ENCODE measurements at regions not wholly inside any gene's neighbourhood (a gene's known extent, or its start where the extent isn't known, plus 50 kb on each side); places are given as distances from the start of the nearest gene placed in this dataset.
A peak's percentile ranks its signal among the peaks of the same experiment; 100 is the strongest.

GRCh38 chr6:144804246-144804790 is 519.2 kb downstream of the UTRN start (continued):
- TF ChIP-seq GRHL2 (CRISPR knock-in tag; IDR thresholded peaks at IDR 0.05; ENCODE audit: insufficient replicate concordance, severe bottlenecking) (no peak), RELA (CRISPR knock-in tag; IDR thresholded peaks at IDR 0.05; ENCODE audit: borderline replicate concordance) (no peak)

- no peak for ATAC-seq
- Mint-ChIP-seq H3K36me3 (no peaks in the 10 kb centered on the region), H3K4me1 (no peaks in the 10 kb centered on the region), H3K9me3 (no peaks in the 10 kb centered on the region), H3K27me3 (ENCODE audit: low read depth) (no peaks in the 10 kb centered on the region), H3K4me3 (no peak overlapping the region), H3K27ac (peak overlapping the region; percentile 1)
- ChIA-PET POLR2A (no interaction called here), CTCF (no interaction called here)
- no peak for TF ChIP-seq CTCF (IDR thresholded peaks at IDR 0.05)
- DNase-seq (ENCODE audit: low spot score) = no peak
Measured at GRCh38 chr6:144805049-144805448, 519.9 kb downstream of the UTRN start.

DNA sequence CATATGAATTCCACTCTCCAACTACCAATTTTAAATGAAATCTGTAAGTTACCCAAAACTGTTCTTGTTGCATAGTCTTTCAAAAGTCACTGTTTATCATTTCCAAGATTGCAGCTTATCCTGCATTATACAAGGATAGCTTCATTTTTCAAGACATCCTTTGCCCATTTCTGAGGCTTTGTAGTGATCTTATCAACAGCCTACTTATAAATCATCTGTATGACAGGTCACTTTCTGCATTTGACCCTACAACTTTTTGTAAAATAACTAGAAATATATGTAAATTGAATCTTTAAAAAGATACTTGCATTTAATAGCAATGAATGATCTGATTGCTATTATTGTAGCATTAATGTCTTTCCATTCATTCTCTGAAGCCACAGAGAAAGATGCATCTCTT is 521.1 kb downstream of the UTRN start:
- Mint-ChIP-seq H3K4me1 (0 out of 2 replicates have a peak, but pooled peaks cover under 1% of the 10 kb centered on the region), H3K27me3 (ENCODE audit: low read depth) (no peaks in the 10 kb centered on the region), H3K4me3 (no peak overlapping the region), H3K27ac (no peak overlapping the region), H3K9me3 (no peaks in the 10 kb centered on the region), H3K36me3 (no peaks in the 10 kb centered on the region)
- no peak for TF ChIP-seq ZNF423 (CRISPR knock-in tag; IDR thresholded peaks at IDR 0.05)
- TF ChIP-seq GRHL2 (CRISPR knock-in tag; IDR thresholded peaks at IDR 0.05; ENCODE audit: insufficient replicate concordance, severe bottlenecking) = no peak
- TF ChIP-seq, protein P1, sequence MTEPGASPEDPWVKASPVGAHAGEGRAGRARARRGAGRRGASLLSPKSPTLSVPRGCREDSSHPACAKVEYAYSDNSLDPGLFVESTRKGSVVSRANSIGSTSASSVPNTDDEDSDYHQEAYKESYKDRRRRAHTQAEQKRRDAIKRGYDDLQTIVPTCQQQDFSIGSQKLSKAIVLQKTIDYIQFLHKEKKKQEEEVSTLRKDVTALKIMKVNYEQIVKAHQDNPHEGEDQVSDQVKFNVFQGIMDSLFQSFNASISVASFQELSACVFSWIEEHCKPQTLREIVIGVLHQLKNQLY (CRISPR knock-in tag; IDR thresholded peaks at IDR 0.05) = no peak
- no peak for TF ChIP-seq NFYB (CRISPR knock-in tag; conservative IDR thresholded peaks at IDR 0.05; ENCODE audit: low read depth)
- TF ChIP-seq, protein P2, sequence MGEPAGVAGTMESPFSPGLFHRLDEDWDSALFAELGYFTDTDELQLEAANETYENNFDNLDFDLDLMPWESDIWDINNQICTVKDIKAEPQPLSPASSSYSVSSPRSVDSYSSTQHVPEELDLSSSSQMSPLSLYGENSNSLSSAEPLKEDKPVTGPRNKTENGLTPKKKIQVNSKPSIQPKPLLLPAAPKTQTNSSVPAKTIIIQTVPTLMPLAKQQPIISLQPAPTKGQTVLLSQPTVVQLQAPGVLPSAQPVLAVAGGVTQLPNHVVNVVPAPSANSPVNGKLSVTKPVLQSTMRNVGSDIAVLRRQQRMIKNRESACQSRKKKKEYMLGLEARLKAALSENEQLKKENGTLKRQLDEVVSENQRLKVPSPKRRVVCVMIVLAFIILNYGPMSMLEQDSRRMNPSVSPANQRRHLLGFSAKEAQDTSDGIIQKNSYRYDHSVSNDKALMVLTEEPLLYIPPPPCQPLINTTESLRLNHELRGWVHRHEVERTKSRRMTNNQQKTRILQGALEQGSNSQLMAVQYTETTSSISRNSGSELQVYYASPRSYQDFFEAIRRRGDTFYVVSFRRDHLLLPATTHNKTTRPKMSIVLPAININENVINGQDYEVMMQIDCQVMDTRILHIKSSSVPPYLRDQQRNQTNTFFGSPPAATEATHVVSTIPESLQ (CRISPR knock-in tag; IDR thresholded peaks at IDR 0.05) = no peak
- no peak for TF ChIP-seq ZBTB21 (CRISPR knock-in tag; IDR thresholded peaks at IDR 0.05; ENCODE audit: borderline replicate concordance)
- TF ChIP-seq, protein P3, sequence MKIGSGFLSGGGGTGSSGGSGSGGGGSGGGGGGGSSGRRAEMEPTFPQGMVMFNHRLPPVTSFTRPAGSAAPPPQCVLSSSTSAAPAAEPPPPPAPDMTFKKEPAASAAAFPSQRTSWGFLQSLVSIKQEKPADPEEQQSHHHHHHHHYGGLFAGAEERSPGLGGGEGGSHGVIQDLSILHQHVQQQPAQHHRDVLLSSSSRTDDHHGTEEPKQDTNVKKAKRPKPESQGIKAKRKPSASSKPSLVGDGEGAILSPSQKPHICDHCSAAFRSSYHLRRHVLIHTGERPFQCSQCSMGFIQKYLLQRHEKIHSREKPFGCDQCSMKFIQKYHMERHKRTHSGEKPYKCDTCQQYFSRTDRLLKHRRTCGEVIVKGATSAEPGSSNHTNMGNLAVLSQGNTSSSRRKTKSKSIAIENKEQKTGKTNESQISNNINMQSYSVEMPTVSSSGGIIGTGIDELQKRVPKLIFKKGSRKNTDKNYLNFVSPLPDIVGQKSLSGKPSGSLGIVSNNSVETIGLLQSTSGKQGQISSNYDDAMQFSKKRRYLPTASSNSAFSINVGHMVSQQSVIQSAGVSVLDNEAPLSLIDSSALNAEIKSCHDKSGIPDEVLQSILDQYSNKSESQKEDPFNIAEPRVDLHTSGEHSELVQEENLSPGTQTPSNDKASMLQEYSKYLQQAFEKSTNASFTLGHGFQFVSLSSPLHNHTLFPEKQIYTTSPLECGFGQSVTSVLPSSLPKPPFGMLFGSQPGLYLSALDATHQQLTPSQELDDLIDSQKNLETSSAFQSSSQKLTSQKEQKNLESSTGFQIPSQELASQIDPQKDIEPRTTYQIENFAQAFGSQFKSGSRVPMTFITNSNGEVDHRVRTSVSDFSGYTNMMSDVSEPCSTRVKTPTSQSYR (CRISPR knock-in tag; IDR thresholded peaks at IDR 0.05) = no peak
- TF ChIP-seq JAZF1 (CRISPR knock-in tag; IDR thresholded peaks at IDR 0.05) = no peak
- TF ChIP-seq ZNF396 (CRISPR knock-in tag; IDR thresholded peaks at IDR 0.05; ENCODE audit: borderline replicate concordance) = no peak
- no peak for TF ChIP-seq EMX1 (CRISPR knock-in tag; IDR thresholded peaks at IDR 0.05)
- no peak for TF ChIP-seq NFE2L1 (CRISPR knock-in tag; IDR thresholded peaks at IDR 0.05)
- no peak for TF ChIP-seq ETV6 (CRISPR knock-in tag; IDR thresholded peaks at IDR 0.05)
- no peak for TF ChIP-seq ZNF532 (CRISPR knock-in tag; IDR thresholded peaks at IDR 0.05; ENCODE audit: borderline replicate concordance)
- TF ChIP-seq STAT6 (CRISPR knock-in tag; conservative IDR thresholded peaks at IDR 0.05; ENCODE audit: low read depth) = no peak
- no peak for TF ChIP-seq MXD4 (CRISPR knock-in tag; IDR thresholded peaks at IDR 0.05; ENCODE audit: borderline replicate concordance)
- CTCF ChIA-PET = interaction anchor here (0.5 kb wide), 1 partner anchor 292 kb away, joined by 3 read pairs; no protein-coding TSS in a partner anchor
- POLR2A ChIA-PET = no interaction called here
- DNase-seq (ENCODE audit: low spot score) (no peak), ATAC-seq (no peak)

Measured in WTC11 (cell line).